ENCODE measurements at regions not wholly inside any gene's neighbourhood (a gene's known extent, or its start where the extent isn't known, plus 50 kb on each side); places are given as distances from the start of the nearest gene placed in this dataset.

- ChIA-PET CTCF (interaction anchor here (1.3 kb wide), 1 partner anchor 16 kb away, joined by 4 read pairs; no protein-coding TSS in a partner anchor), POLR2A (no interaction called here)
- DNase-seq (peak in 1 of 9 donors; percentile 0), ATAC-seq (no peak)
- no peak overlapping the region for H3K4me3 ChIP-seq (ENCODE audit: low read length)
- no peaks in the 10 kb centered on the region for H3K27me3 ChIP-seq (ENCODE audit: control insufficient read depth in 2 of 2, insufficient read depth in 2 of 2, low read length in 2 of 2)
- no peaks in the 10 kb centered on the region for H3K36me3 Mint-ChIP-seq
- no peaks in the 10 kb centered on the region for H3K4me1 Mint-ChIP-seq
- peaks cover 0 to 51% (median 19%) of the 10 kb centered on the region in 5 donors for H3K27me3 Mint-ChIP-seq
- H3K9me3 ChIP-seq (ENCODE audit: control insufficient read depth in 2 of 3, low read length in 3 of 3): no peaks in the 10 kb centered on the region
- no peak overlapping the region for H3K27ac ChIP-seq (ENCODE audit: low read depth, low read length)
- no peak overlapping the region for H3K4me3 Mint-ChIP-seq
- H3K27ac Mint-ChIP-seq: no peak overlapping the region
- intact Hi-C loops (cut with micrococcal nuclease): no loop called here
- no peaks in the 10 kb centered on the region for H3K4me1 ChIP-seq (ENCODE audit: control insufficient read depth in 2 of 2, insufficient read depth in 2 of 2, low read length in 2 of 2)
- H3K36me3 ChIP-seq (ENCODE audit: control insufficient read depth in 2 of 3, insufficient read depth in 3 of 3, low read length in 3 of 3): no peaks in the 10 kb centered on the region
- peaks cover 0 to 4% (median 0%) of the 10 kb centered on the region in 11 donors for H3K9me3 Mint-ChIP-seq
Observed at GRCh38 chr3:127119693-127120464, 73.1 kb upstream of the PRR23E start.

GRCh38 chr3:127120851-127121647, 71.9 kb upstream of the PRR23E start:
- no peaks in the 10 kb centered on the region for H3K4me1 ChIP-seq (ENCODE audit: control insufficient read depth in 2 of 2, insufficient read depth in 2 of 2, low read length in 2 of 2)
- ChIA-PET POLR2A (no interaction called here), CTCF (no interaction called here)
- H3K27me3 ChIP-seq (ENCODE audit: control insufficient read depth in 2 of 2, insufficient read depth in 2 of 2, low read length in 2 of 2): no peaks in the 10 kb centered on the region
- Mint-ChIP-seq H3K4me3 (no peak overlapping the region), H3K27me3 (peaks cover 0 to 48% (median 19%) of the 10 kb centered on the region in 5 donors), H3K9me3 (peaks cover 0 to 4% (median 0%) of the 10 kb centered on the region in 11 donors), H3K4me1 (no peaks in the 10 kb centered on the region), H3K27ac (no peak overlapping the region), H3K36me3 (no peaks in the 10 kb centered on the region)
- no peak for DNase-seq
- no peaks in the 10 kb centered on the region for H3K9me3 ChIP-seq (ENCODE audit: control insufficient read depth in 2 of 3, low read length in 3 of 3)
- no peak for ATAC-seq
- H3K4me3 ChIP-seq (ENCODE audit: low read length): no peak overlapping the region
- H3K27ac ChIP-seq (ENCODE audit: low read depth, low read length): no peak overlapping the region
- intact Hi-C loops (cut with micrococcal nuclease): no loop called here
- no peaks in the 10 kb centered on the region for H3K36me3 ChIP-seq (ENCODE audit: control insufficient read depth in 2 of 3, insufficient read depth in 3 of 3, low read length in 3 of 3)

- H3K36me3 Mint-ChIP-seq: no peaks in the 10 kb centered on the region
- CTCF ChIA-PET: no interaction called here
Observed at GRCh38 chr3:127121885-127122284, 71.0 kb upstream of the PRR23E start.

GRCh38 chr3:127123533-127123932, 69.4 kb upstream of the PRR23E start:
- ChIA-PET POLR2A (no interaction called here), CTCF (no interaction called here)
- Mint-ChIP-seq H3K36me3 (no peaks in the 10 kb centered on the region), H3K27ac (no peak overlapping the region), H3K4me3 (no peak overlapping the region), H3K27me3 (peaks cover 2 to 38% (median 25%) of the 10 kb centered on the region in 5 donors), H3K4me1 (no peaks in the 10 kb centered on the region), H3K9me3 (peaks cover 0 to 3% (median 0%) of the 10 kb centered on the region in 11 donors)
- no peaks in the 10 kb centered on the region for H3K4me1 ChIP-seq (ENCODE audit: control insufficient read depth in 2 of 2, insufficient read depth in 2 of 2, low read length in 2 of 2)
- DNase-seq (no peak), ATAC-seq (no peak)
- H3K27ac ChIP-seq (ENCODE audit: low read depth, low read length): no peak overlapping the region
- intact Hi-C loops (cut with micrococcal nuclease): no loop called here
- no peaks in the 10 kb centered on the region for H3K36me3 ChIP-seq (ENCODE audit: control insufficient read depth in 2 of 3, insufficient read depth in 3 of 3, low read length in 3 of 3)
- H3K4me3 ChIP-seq (ENCODE audit: low read length): no peak overlapping the region
- no peaks in the 10 kb centered on the region for H3K27me3 ChIP-seq (ENCODE audit: control insufficient read depth in 2 of 2, insufficient read depth in 2 of 2, low read length in 2 of 2)
- H3K9me3 ChIP-seq (ENCODE audit: control insufficient read depth in 2 of 3, low read length in 3 of 3): no peaks in the 10 kb centered on the region

More at GRCh38 chr3:127121885-127122284, 71.0 kb upstream of the PRR23E start:
- ATAC-seq: no peak
- peak in 1 of 9 donors; percentile 3 for DNase-seq
- Mint-ChIP-seq H3K9me3 (peaks cover 0 to 3% (median 0%) of the 10 kb centered on the region in 11 donors), H3K27me3 (peaks cover 2 to 45% (median 24%) of the 10 kb centered on the region in 5 donors), H3K27ac (no peak overlapping the region), H3K4me3 (no peak overlapping the region), H3K4me1 (no peaks in the 10 kb centered on the region)
- intact Hi-C loops (cut with micrococcal nuclease): no loop called here
- Histone ChIP-seq H3K27me3 (ENCODE audit: control insufficient read depth in 2 of 2, insufficient read depth in 2 of 2, low read length in 2 of 2) (no peaks in the 10 kb centered on the region), H3K4me3 (ENCODE audit: low read length) (no peak overlapping the region), H3K4me1 (ENCODE audit: control insufficient read depth in 2 of 2, insufficient read depth in 2 of 2, low read length in 2 of 2) (no peaks in the 10 kb centered on the region), H3K36me3 (ENCODE audit: control insufficient read depth in 2 of 3, insufficient read depth in 3 of 3, low read length in 3 of 3) (no peaks in the 10 kb centered on the region), H3K9me3 (ENCODE audit: control insufficient read depth in 2 of 3, low read length in 3 of 3) (no peaks in the 10 kb centered on the region), H3K27ac (ENCODE audit: low read depth, low read length) (no peak overlapping the region)
- POLR2A ChIA-PET: no interaction called here

GRCh38 chr3:127124120-127124519, 68.8 kb upstream of the PRR23E start:
- no peak overlapping the region for H3K27ac Mint-ChIP-seq
- H3K27me3 Mint-ChIP-seq: peaks cover 2 to 38% (median 25%) of the 10 kb centered on the region in 5 donors
- CTCF ChIA-PET: no interaction called here
- Histone ChIP-seq H3K27ac (ENCODE audit: low read depth, low read length) (no peak overlapping the region), H3K9me3 (ENCODE audit: control insufficient read depth in 2 of 3, low read length in 3 of 3) (no peaks in the 10 kb centered on the region), H3K27me3 (ENCODE audit: control insufficient read depth in 2 of 2, insufficient read depth in 2 of 2, low read length in 2 of 2) (no peaks in the 10 kb centered on the region), H3K4me3 (ENCODE audit: low read length) (no peak overlapping the region), H3K4me1 (ENCODE audit: control insufficient read depth in 2 of 2, insufficient read depth in 2 of 2, low read length in 2 of 2) (no peaks in the 10 kb centered on the region), H3K36me3 (ENCODE audit: control insufficient read depth in 2 of 3, insufficient read depth in 3 of 3, low read length in 3 of 3) (no peaks in the 10 kb centered on the region)
- intact Hi-C loops (cut with micrococcal nuclease): no loop called here
- peaks cover 0 to 3% (median 0%) of the 10 kb centered on the region in 11 donors for H3K9me3 Mint-ChIP-seq
- no peaks in the 10 kb centered on the region for H3K4me1 Mint-ChIP-seq
- H3K36me3 Mint-ChIP-seq: no peaks in the 10 kb centered on the region
- no peak for ATAC-seq
- POLR2A ChIA-PET: no interaction called here
- DNase-seq: no peak
- no peak overlapping the region for H3K4me3 Mint-ChIP-seq

GRCh38 chr3:127131424-127132170, 61.3 kb upstream of the PRR23E start:
- no peak for ATAC-seq
- Mint-ChIP-seq H3K9me3 (peaks cover 0 to 1% (median 0%) of the 10 kb centered on the region in 11 donors), H3K27me3 (peaks cover 21 to 47% (median 27%) of the 10 kb centered on the region in 5 donors), H3K4me3 (no peak overlapping the region), H3K27ac (no peak overlapping the region), H3K4me1 (peaks cover 0 to 4% (median 0%) of the 10 kb centered on the region in 7 donors), H3K36me3 (no peaks in the 10 kb centered on the region)
- ChIA-PET POLR2A (no interaction called here), CTCF (no interaction called here)
- H3K27ac ChIP-seq (ENCODE audit: low read depth, low read length): no peak overlapping the region
- H3K27me3 ChIP-seq (ENCODE audit: control insufficient read depth in 2 of 2, insufficient read depth in 2 of 2, low read length in 2 of 2): no peaks in the 10 kb centered on the region
- no peaks in the 10 kb centered on the region for H3K9me3 ChIP-seq (ENCODE audit: control insufficient read depth in 2 of 3, low read length in 3 of 3)
- H3K36me3 ChIP-seq (ENCODE audit: control insufficient read depth in 2 of 3, insufficient read depth in 3 of 3, low read length in 3 of 3): no peaks in the 10 kb centered on the region
- no peak overlapping the region for H3K4me3 ChIP-seq (ENCODE audit: low read length)
- H3K4me1 ChIP-seq (ENCODE audit: control insufficient read depth in 2 of 2, insufficient read depth in 2 of 2, low read length in 2 of 2): no peaks in the 10 kb centered on the region
- no peak for DNase-seq
- intact Hi-C loops (cut with micrococcal nuclease): no loop called here
